ENCODE measurements at regions not wholly inside any gene's neighbourhood (a gene's known extent, or its start where the extent isn't known, plus 50 kb on each side); places are given as distances from the start of the nearest gene placed in this dataset.
"Not testable (repeated sequence)": the region's sequence is repeated elsewhere in the genome, so short reads cannot be mapped to it uniquely, and the experiment has no call there.

DNA sequence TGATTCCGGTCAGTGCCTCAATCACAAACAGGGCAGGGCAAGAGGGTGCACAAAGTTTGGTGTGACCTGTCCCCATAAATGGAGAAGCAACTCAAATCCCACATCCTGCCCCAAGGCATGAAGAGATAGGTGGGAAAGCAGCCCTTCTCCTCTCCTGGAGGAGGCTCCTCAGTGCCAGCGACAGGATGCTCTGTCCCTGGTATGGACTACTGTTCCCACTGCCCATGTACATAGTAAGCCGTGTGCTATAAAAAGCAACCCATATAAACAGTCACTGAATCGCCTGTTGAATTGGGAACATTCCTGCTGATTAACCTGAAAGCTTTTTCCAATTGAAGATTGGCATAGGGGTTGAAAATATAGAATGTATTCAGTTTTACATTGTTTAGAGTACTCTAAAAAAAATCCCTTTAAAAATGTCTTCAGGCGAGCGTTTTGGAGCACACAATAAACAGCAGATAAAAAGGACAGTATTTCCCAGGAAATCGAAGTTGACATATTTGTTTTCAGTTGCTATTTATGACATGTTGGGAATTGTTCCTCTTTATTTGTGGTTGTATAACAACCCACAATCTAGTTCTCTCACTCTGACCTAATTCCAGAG, 513.9 kb downstream of the DIRAS2 start:
- no peak for DNase-seq

DNA sequence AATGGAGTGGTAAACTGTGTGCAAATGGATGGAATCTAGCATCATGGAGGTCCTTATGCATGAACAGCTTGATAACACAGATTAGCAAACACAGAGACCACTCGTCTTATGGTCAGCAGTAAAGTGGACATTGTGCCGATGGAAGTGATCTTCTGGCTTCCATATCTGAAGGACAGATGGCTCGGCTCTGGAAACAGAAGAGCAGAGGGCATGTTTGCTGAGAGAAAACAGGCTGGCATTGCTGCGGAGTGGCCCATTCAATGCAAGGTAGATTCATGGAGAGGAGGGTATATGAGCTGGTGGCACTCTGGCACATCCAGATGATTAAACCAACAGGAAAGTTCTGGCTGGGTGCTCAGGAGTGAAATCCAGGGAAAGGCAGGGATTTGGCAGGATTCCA, 513.2 kb downstream of the DIRAS2 start:
- DNase-seq = no peak

GRCh38 chr9:90131568-90131967, 511.1 kb downstream of the DIRAS2 start:
- no peak for DNase-seq

- DNase-seq = no peak
Measured at GRCh38 chr9:90132866-90133265, 509.8 kb downstream of the DIRAS2 start.

DNA sequence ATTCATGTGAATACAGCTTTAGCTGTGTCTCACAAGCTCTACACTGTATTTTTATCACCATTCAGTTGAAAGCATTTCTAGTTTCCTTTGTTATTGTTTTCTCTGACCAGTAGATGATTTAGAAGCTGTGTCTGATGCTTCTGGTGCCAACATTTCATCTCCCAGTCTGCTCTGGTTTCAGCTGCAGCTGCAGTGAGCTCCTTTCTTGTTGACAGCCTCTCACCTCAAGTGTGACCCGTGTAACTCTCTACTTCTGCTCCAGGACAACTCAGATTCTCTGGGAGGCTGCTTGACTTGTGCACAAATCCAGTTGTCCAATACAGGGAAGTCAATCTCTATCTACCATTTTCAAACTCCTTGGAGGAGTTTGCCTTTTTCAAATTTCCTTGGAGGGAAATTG, 504.8 kb downstream of the DIRAS2 start:
- DNase-seq = no peak

DNA sequence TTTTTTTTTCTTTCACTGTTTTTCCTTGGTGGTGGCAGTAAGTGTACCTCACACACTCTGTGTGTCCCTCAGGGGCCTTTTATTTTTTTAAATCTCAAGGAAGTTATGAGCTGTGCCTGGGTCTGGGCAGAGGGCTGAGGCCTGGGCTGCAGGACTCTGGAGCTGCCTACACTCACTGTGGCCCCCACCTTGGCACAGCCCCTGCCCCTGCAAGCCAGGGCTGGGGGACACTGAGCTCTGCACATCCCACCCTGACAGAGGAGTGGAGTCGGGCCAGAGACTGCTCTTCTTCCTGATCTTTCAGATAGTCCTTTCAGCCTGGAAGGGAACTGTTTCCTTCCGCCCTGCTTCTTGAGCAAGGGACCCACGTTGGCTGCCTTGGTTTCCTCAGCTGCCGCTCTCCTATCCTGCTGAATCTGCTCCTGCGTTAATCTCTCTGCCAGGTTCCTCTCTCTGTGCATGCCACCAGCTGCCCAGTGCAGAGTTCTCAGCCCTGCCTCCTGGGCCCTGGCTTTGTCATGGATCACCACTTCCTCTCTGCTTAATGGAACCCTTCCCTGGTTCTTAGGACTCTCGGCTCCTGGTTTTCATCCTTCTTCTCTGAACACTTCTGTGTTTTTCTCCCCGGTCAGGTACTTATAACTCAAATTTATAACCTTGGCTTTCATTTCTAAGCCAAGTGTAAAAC, 502.3 kb downstream of the DIRAS2 start:
- DNase-seq = no peak

GRCh38 chr9:90141723-90142122, 500.9 kb downstream of the DIRAS2 start:
- DNase-seq = no peak

DNA sequence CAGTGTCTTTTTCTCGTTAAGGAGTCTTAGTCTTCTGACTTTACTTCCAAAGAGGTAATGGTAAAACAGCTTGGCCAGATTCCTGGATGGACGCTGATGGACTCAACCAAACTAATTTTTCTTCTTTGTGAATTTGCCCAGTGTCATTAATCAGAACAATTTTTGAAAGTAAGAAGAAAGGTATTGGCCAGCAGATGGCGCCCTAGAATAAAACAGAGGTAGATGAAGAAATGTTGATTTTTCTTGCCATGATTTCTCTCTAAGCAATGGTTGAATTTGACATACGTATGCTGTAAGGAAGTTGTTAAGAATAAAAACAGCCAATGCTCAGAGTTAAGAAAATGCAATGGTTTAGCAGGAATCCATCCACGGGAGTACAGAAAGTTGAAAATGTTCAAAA, 500.0 kb downstream of the DIRAS2 start:
- peak; percentile 43 to 58 for DNase-seq

DNA sequence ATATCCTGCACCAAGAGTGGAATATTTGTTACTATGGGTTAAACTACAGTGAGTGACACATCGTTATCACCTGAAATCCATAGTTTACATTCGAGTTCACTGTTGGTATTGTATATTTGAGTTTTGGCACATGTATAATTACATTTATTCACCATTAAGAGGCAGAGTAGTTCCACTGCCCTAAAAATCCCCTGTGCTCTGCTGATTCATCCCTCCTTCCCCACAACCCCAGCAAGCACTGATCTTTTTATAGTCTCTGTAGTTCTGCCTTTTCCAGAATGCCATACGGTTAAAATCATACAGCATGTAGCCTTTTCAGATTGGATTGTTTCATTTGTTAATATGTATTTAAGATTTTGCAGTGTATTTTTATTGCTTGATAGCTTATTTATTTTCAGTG, 495.2 kb downstream of the DIRAS2 start:
- no peak for DNase-seq

DNA sequence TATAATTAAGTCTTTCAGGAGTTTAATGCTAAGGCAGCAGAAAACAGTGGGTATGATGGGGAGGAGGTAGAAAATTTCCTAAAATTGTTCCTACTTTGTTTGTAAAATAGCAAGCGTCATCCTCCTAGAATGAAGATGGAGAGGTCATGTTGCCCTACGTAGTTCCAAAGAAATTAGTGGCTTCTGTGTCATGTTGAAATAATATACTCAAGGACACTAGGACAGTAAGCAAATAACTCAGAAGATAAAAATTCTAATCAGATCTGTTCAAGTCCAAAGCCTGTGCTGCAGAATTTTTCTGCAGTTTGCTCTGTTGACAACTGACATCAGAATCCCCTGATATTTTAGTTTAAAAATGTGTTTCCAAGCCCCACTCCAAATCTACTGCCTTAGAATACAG, 486.3 kb downstream of the DIRAS2 start:
- DNase-seq = no peak

- no peak for DNase-seq
Measured at GRCh38 chr9:90162326-90162725, 480.3 kb downstream of the DIRAS2 start.

DNA sequence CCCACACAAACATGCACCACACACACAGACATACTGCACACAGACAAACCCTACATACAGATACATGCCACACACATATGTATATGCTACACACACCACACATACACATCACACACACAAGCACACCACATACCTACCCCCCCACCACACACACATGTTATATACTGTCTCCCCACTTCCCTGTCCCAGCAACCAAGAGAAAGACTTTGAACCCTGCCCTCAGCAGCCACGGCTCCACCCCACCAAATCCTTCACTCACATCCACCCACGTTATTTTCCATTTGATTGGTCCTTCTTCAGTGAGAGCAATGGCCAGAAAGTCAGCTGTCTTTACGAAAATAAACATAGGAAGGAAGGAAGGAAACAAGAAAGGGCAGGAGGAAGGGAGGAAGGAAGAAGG, 479.8 kb downstream of the DIRAS2 start:
- no peak for DNase-seq

GRCh38 chr9:90165281-90165680, 477.3 kb downstream of the DIRAS2 start:
- no peak for DNase-seq

- DNase-seq = not testable (repeated sequence)
Measured at GRCh38 chr9:90166374-90166773, 476.2 kb downstream of the DIRAS2 start.

DNA sequence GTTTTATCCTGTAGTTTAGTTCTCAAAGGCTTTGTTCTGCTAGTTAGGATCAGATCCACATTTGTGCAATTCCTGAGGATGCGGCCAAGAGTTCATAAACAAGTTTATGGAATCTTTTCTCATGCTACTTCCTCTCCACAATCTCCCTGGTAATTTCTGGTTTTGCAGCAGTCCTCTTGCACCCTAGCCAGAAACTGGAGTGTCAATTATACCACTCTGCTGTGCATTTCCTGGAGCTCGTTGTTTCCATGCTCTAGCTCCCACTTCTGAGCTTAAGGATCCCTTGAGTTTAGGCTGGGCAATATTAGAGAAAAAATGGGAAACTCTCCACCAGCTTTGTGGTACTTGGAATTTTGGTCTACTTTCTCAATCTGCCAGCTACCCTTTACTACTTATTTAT, 474.7 kb downstream of the DIRAS2 start:
- no peak for DNase-seq

DNA sequence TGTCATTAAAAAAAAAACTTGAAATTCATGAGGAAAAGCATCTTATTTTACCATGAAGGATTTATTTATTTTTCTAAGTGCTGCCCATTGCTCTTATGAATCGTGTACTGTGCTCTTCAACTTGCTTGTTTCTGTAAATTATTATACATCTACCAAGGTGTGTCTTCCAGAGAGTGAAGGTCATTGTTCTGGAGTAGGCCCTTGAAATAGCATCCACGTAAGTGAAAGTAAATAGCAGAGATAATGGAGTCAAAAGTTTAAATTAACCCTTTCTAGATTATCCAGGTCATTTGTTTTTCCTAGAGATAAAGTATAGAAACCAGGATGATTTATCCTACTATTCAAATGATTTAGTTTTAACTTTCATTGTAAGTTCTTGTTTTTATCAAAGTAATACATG, 473.1 kb downstream of the DIRAS2 start:
- DNase-seq = no peak

DNA sequence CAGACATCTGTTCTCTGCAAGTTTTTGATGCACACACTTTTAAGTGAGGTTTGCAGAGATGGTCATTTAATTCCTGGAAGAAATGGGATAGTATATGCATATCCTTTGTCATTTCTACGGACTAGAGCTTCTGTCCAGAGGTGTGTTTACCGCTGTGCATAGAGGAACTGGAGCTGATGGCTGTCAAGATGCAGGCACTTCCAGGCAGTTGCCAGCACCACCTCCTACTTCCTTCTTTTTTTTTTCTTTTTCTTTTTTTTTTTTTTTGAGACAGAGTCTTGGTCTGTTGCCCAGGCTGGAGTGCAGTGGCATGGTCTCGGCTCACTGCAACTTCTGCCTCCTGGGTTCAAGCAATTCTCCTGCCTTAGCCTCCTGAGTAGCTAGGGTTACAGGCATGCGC, 468.7 kb downstream of the DIRAS2 start:
- DNase-seq = not testable (repeated sequence)

DNA sequence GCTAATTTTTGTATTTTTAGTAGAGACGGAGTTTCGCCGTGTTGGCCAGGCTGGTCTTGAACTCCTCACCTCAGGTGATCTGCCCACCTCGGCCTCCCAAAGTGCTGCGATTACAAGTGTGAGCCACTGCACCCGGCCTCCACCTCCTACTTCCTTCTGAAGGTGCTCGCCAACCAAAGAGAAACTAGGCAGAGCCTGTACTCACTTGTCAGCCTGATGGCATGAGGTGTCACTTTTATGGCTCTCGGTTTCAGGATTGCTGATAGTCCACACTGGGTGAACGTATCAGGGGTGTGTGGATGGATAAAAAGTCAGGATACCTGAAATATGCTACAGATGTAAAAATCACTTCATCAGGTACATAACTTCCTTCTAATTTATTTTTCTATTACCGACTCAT, 468.3 kb downstream of the DIRAS2 start:
- DNase-seq = not testable (repeated sequence)

DNA sequence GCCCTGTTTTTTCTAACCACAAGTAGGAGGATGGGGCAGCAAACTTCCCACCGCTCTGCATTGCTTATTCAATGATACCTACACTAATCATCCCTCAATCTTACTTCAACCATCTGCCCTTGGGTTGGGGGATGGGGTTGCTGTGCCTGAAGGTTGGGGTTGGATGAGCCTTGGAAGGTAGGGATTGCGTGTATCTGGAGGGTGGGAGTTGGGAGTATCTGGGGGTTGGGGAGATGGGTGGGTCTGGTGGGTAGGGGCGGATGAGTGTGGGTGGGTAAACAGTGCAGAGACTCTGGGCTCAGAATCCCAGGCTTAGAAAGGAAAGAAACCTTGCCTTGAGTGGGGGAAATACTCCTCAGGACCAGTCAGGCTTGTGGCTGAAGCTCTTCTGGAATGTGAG, 467.4 kb downstream of the DIRAS2 start:
- DNase-seq = no peak

DNA sequence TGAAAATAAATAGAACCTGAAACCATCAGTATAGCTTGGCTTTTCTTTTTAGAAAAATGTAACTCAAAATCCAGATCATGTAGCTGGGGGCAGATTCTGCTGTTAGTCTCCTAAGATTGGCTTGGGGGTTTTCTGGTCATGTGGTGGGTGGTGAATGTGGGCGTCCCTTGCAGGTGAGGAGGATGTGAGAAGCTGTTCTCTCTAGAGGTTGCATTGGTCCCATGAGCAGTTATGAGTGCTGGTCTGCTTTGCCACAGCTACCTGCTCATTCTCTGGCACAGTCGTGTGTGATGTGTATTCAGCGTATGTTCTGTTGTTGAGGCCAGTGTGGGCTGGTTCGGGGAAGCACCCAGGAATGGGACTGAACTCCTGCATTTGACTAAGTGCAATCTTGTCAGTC, 466.8 kb downstream of the DIRAS2 start:
- no peak for DNase-seq

GRCh38 chr9:90176901-90177300, 465.7 kb downstream of the DIRAS2 start:
- DNase-seq = no peak

DNA sequence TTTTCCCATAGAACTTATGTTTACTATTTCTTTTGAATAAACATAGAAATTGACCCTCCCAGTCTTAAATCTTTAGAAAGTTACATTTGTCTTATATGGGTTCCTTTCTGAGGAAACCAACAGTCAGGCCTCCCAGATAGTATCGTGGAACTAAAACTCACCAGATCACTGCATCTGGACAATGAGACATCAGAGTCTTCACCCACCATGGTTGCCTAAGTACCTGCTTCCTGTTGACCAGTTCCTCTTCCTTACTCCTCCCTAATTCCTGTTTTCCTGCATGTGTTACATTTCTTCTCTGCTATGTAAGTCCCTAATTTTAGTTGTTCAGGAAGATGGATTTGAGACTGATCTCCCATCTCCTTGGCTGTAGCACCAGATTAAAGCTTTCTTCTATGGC, 462.2 kb downstream of the DIRAS2 start:
- no peak for DNase-seq

DNA sequence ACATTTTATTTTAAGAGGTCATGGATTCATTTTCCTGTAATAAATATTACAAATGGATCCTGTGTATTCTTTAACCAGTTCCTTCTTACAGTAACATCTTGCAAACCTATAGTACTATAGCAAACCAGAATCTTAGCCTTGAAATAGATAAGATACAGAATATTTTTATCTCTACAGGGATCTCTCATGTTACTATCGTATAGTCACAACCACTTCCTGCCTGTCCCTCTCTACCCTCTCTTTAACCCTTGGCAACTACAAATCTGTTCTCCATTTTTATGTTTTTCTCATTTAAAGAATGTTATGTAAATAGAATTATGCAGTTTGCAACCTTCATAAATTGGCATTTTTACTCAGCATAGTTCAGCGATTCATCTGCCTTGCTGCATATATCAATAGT, 454.0 kb downstream of the DIRAS2 start:
- DNase-seq = no peak

GRCh38 chr9:90189306-90189705, 453.3 kb downstream of the DIRAS2 start:
- DNase-seq = no peak

GRCh38 chr9:90192465-90192864, 450.2 kb downstream of the DIRAS2 start:
- DNase-seq = peak; percentile 14 to 20

Data from activated CD4-positive, alpha-beta T cell treated with anti-CD3 and anti-CD28 coated beads, Interleukin-2, amount 50 U/mL, for 48 hours (primary cell).